ENCODE measurements at regions not wholly inside any gene's neighbourhood (a gene's known extent, or its start where the extent isn't known, plus 50 kb on each side); places are given as distances from the start of the nearest gene placed in this dataset.

DNA sequence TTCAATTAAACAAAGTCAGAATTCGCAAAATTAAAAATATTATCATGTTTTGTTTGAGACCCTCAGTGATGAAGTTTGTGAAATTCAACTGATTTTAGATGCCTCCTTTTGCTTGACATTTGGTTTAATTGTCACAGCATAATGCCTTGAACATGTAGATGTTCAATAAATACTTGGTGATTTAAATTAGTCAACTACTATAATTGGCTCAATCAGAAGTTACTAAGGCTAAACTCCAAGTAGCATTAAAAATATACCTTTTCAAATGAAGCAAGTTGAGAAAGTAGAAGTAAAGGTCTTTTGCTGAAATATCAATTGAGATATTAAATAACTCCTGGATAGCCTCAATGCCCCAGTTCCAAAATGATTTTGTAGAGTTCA lies 145.8 kb upstream of the AKIRIN2 start:
- Histone ChIP-seq H4K91ac (ENCODE audit: insufficient read length, low read depth, low read length) (no peak overlapping the region), H3K27me3 (ENCODE audit: insufficient read depth, low read length) (no peaks in the 10 kb centered on the region), H2AFZ (ENCODE audit: low read length) (no peak overlapping the region), H4K20me1 (ENCODE audit: control insufficient read depth, insufficient read depth, insufficient read length) (no peaks in the 10 kb centered on the region), H3K79me2 (ENCODE audit: insufficient read depth, low read length) (no peaks in the 10 kb centered on the region), H2BK120ac (ENCODE audit: low read depth, low read length, poor library complexity, severe bottlenecking) (no peak overlapping the region), H2AK5ac (ENCODE audit: insufficient read length, low read length) (no peak overlapping the region), H3K18ac (ENCODE audit: insufficient read length, low read depth, low read length) (no peak overlapping the region), H2BK15ac (ENCODE audit: low read depth, low read length) (no peak overlapping the region), H3K79me1 (ENCODE audit: insufficient read depth, low read depth, low read length, poor library complexity, severe bottlenecking) (no peaks in the 10 kb centered on the region), H3T11ph (ENCODE audit: low read length) (no peak overlapping the region), H2BK12ac (ENCODE audit: insufficient read length, low read depth, low read length) (no peak overlapping the region), H4K5ac (ENCODE audit: insufficient read length, low read depth, low read length) (no peak overlapping the region), H3K9ac (ENCODE audit: extremely low read depth, insufficient read length, low read length) (no peak overlapping the region), H2BK20ac (ENCODE audit: low read depth, low read length, poor library complexity, severe bottlenecking) (no peak overlapping the region), H3K4ac (ENCODE audit: low read depth, low read length) (no peak overlapping the region), H3K4me1 (ENCODE audit: insufficient read depth, low read length) (no peaks in the 10 kb centered on the region), H3K23me2 (ENCODE audit: insufficient read length, low read depth, low read length, poor library complexity, severe bottlenecking) (no peaks in the 10 kb centered on the region), H2BK5ac (ENCODE audit: insufficient read length, low read length) (no peak overlapping the region), H4K8ac (replicated peaks; ENCODE audit: insufficient read length, low read depth, low read length) (no peak overlapping the region), H3K27ac (ENCODE audit: insufficient read length, low read depth, low read length) (no peak overlapping the region), H3K56ac (ENCODE audit: insufficient read length, low read depth, low read length) (no peak overlapping the region), H3K14ac (ENCODE audit: insufficient read depth, low read length) (no peak overlapping the region), H3K4me2 (ENCODE audit: insufficient read depth, insufficient read length, low read length) (no peak overlapping the region), H3K9me3 (ENCODE audit: control insufficient read depth, low read depth, low read length) (no peaks in the 10 kb centered on the region), H3K23ac (ENCODE audit: insufficient read length, low read depth, low read length) (no peak overlapping the region)
- Mint-ChIP-seq H3K4me1 (peaks cover 5 to 12% of the 10 kb centered on the region in 2 experiments), H3K4me3 (no peak overlapping the region), H3K36me3 (ENCODE audit: insufficient read depth in 1 of 3, low read depth in 3 of 3) (no peaks in the 10 kb centered on the region), H3K27me3 (ENCODE audit: low read depth) (no peaks in the 10 kb centered on the region; the same call in 1 of the 2 replicates), H3K27ac (no peak overlapping the region), H3K9me3 (no peaks in the 10 kb centered on the region)
- TF ChIP-seq CTCF (conservative IDR thresholded peaks at IDR 0.05) = no peak
- WGBS (ENCODE audit: extremely low coverage, insufficient read length, low lambda C conversion rate) = no CpG with 5 or more reads among the region's 1 CpG
- DNase-seq = no peak
